Smooth muscle cell (in vitro differentiated cells): ENCODE measurements at regions not wholly inside any gene's neighbourhood (a gene's known extent, or its start where the extent isn't known, plus 50 kb on each side); places are given as distances from the start of the nearest gene placed in this dataset.

ENCODE experiments used
- DNase-seq: peaks from one replicate; lab custom pipeline; 2025; ENCODE audit not compliant: unreplicated experiment; lab: John Stamatoyannopoulos, UW
- H2AFZ ChIP-seq: fragments of 200-600 bp; sonication (generic); 2 replicates; pipeline ENCODE4 v1.6.0; 2016; ENCODE audit warnings: antibody characterized with exemption, low read depth, mild to moderate bottlenecking
- H3F3A ChIP-seq: fragments of 200-600 bp; sonication (generic); 2 replicates; pipeline ENCODE4 v1.6.0; 2017; ENCODE audit warnings: antibody characterized with exemption, low read depth
- H3K27ac ChIP-seq: fragments of 200-600 bp; sonication (generic); 2 replicates; pipeline ENCODE4 v1.5.1; 2016; ENCODE audit warnings: low read depth, mild to moderate bottlenecking
- H3K27me3 ChIP-seq: fragments of 200-600 bp; sonication (generic); 2 replicates; pipeline ENCODE4 v1.6.1; 2016; ENCODE audit warnings: low read depth, mild to moderate bottlenecking
- H3K36me3 ChIP-seq: fragments of 200-600 bp; sonication (generic); 2 replicates; pipeline ENCODE4 v1.5.1; 2016; ENCODE audit warnings: low read depth
- H3K4me1 ChIP-seq: fragments of 200-600 bp; sonication (generic); 2 replicates; pipeline ENCODE4 v1.5.1; 2016; ENCODE audit warnings: low read depth
- H3K4me2 ChIP-seq: fragments of 200-600 bp; sonication (generic); 2 replicates; pipeline ENCODE4 v1.6.0; 2016; ENCODE audit warnings: mild to moderate bottlenecking
- H3K4me3 ChIP-seq: fragments of 200-600 bp; sonication (generic); 2 replicates; pipeline ENCODE4 v1.5.1; 2016; ENCODE audit warnings: mild to moderate bottlenecking
- H3K79me2 ChIP-seq: fragments of 200-600 bp; sonication (generic); 2 replicates; pipeline ENCODE4 v1.6.0; 2016; ENCODE audit warnings: low read depth, mild to moderate bottlenecking
- H3K9ac ChIP-seq: fragments of 200-600 bp; sonication (generic); 2 replicates; pipeline ENCODE4 v1.6.0; 2016; ENCODE audit warnings: low read depth
- H3K9me3 ChIP-seq: fragments of 200-600 bp; sonication (generic); replicated peaks from 2 replicates; pipeline ENCODE4 v1.5.1; 2016; ENCODE audit warnings: low read depth
- H4K20me1 ChIP-seq: fragments of 200-600 bp; sonication (generic); 2 replicates; pipeline ENCODE4 v1.6.0; 2016; ENCODE audit warnings: low read depth
- WGBS: methylation state at CpG from one replicate; pipeline ENCODE4 v1.1.7; 2016; ENCODE audit warnings: low lambda C conversion rate; 5-methylcytosine and 5-hydroxymethylcytosine counted together
- TF ChIP-seq, protein P1 (sequence below): fragments of 200-600 bp; sonication (generic); IDR thresholded peaks from 2 replicates; pipeline ENCODE4 v1.5.1; 2017; ENCODE audit warnings: borderline replicate concordance, mild to moderate bottlenecking, antibody characterized with exemption; ENCODE audit not compliant: insufficient read depth, poor library complexity, severe bottlenecking

- WGBS, result 74% methylated on average over 6 of the region's 6 CpGs
- H3K4me3 ChIP-seq, result no peak overlapping the region
These were observed 135.5 kb upstream of the CRHR1 start for GRCh38 chr17:45648642-45649041.

DNA sequence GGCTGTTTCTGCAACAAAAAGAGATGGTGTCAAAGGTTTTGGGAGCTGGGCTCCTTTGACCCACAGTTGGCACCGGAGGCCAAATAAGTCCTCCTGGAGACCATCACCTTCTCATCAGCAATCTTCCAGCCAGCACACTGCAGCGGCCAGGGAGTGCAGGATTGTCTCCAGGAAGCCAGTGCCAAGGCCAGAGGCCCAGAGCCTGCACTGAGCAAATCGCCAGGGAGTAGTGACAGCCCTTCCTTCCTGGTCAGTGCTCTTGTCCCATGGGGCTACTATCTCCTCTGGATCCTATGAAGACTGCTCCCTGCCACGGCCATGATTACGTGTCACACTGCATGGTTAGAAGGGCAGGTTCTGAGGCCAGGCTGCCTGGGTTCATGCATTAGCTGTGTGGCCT, 134.3 kb upstream of the CRHR1 start:
- Histone ChIP-seq H3K79me2 (no peaks in the 10 kb centered on the region), H3K36me3 (no peaks in the 10 kb centered on the region), H2AFZ (no peak overlapping the region), H3F3A (no peaks in the 10 kb centered on the region), H3K4me1 (no peaks in the 10 kb centered on the region), H3K4me2 (no peak overlapping the region), H4K20me1 (peaks cover 32% of the 10 kb centered on the region), H3K9me3 (no peaks in the 10 kb centered on the region), H3K9ac (no peak overlapping the region), H3K4me3 (no peak overlapping the region), H3K27me3 (no peaks in the 10 kb centered on the region), H3K27ac (no peak overlapping the region)
- DNase-seq, result no peak
- WGBS, result 89% methylated on average over 5 of the region's 5 CpGs
- TF ChIP-seq, protein P1, sequence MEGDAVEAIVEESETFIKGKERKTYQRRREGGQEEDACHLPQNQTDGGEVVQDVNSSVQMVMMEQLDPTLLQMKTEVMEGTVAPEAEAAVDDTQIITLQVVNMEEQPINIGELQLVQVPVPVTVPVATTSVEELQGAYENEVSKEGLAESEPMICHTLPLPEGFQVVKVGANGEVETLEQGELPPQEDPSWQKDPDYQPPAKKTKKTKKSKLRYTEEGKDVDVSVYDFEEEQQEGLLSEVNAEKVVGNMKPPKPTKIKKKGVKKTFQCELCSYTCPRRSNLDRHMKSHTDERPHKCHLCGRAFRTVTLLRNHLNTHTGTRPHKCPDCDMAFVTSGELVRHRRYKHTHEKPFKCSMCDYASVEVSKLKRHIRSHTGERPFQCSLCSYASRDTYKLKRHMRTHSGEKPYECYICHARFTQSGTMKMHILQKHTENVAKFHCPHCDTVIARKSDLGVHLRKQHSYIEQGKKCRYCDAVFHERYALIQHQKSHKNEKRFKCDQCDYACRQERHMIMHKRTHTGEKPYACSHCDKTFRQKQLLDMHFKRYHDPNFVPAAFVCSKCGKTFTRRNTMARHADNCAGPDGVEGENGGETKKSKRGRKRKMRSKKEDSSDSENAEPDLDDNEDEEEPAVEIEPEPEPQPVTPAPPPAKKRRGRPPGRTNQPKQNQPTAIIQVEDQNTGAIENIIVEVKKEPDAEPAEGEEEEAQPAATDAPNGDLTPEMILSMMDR, result no peak

More at GRCh38 chr17:45648642-45649041, 135.5 kb upstream of the CRHR1 start:
- no peaks in the 10 kb centered on the region for H3K27me3 ChIP-seq
- peaks cover 32% of the 10 kb centered on the region for H4K20me1 ChIP-seq
- no peak for DNase-seq
- H3K9ac ChIP-seq, result no peak overlapping the region
- H3K27ac ChIP-seq, result no peak overlapping the region
- H3K4me2 ChIP-seq, result no peak overlapping the region
- H3K4me1 ChIP-seq, result no peaks in the 10 kb centered on the region
- H3K36me3 ChIP-seq, result no peaks in the 10 kb centered on the region
- no peaks in the 10 kb centered on the region for H3K79me2 ChIP-seq
- H3K9me3 ChIP-seq, result no peaks in the 10 kb centered on the region
- TF ChIP-seq, protein P1, result no peak
- no peak overlapping the region for H2AFZ ChIP-seq
- no peaks in the 10 kb centered on the region for H3F3A ChIP-seq

DNA sequence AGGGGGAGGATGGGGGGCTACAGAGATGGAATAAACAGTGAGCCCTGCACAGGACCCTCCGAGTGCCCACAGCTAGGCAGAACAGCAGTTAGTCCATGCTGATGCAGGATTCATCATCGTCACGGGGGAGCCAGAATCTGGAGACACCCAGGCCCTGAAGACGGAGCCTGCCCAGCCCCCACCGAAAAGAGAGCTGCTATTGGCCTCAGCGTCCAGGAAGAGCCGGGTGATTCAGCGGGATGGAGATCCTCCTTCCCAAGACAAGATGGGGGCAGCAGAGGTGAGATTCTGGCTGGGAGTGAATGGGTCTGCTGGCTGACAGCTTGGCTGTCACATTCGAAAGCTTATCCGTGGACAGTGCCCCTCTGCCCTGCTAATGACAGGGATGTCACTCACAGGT, 133.6 kb upstream of the CRHR1 start:
- WGBS, result 76% methylated on average over 10 of the region's 10 CpGs
- no peak overlapping the region for H3K9ac ChIP-seq
- no peaks in the 10 kb centered on the region for H3K4me1 ChIP-seq
- DNase-seq, result no peak
- TF ChIP-seq, protein P1, result no peak
- H3F3A ChIP-seq, result no peaks in the 10 kb centered on the region
- no peak overlapping the region for H2AFZ ChIP-seq
- no peaks in the 10 kb centered on the region for H3K27me3 ChIP-seq
- no peaks in the 10 kb centered on the region for H3K9me3 ChIP-seq
- no peaks in the 10 kb centered on the region for H3K79me2 ChIP-seq
- no peak overlapping the region for H3K4me2 ChIP-seq
- peaks cover 27% of the 10 kb centered on the region for H4K20me1 ChIP-seq
- no peak overlapping the region for H3K4me3 ChIP-seq
- no peak overlapping the region for H3K27ac ChIP-seq
- no peaks in the 10 kb centered on the region for H3K36me3 ChIP-seq

DNA sequence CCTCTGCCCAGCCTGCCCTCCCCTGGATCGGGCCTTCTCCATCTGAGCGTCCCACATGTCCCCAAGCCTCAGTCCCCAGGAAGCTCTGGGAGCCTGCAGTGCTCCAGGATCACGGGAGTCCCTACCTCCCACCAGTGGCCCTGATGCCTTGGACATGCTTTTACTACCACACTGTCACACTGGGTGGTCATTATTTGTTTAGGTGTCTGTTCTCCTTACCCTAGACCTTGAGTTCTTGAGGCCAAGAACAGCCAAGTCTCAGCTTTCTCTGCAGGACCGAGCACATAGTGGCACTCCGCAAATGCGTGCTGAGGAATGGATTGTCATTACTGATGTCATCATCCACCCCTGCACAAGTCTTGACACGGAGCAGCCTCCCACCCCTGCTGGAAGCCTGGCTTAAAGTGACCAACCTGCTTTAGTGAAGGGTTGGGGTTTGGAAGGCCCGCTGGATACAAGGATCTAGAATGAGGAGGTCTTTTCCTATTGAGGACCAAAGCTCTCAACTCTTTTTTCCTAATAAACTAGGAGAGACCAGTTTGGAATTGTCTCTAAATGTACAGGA, 132.9 kb upstream of the CRHR1 start:
- Histone ChIP-seq H3K4me1 (no peaks in the 10 kb centered on the region), H3K79me2 (no peaks in the 10 kb centered on the region), H3K27me3 (no peaks in the 10 kb centered on the region), H3K4me2 (no peak overlapping the region), H3K9ac (no peak overlapping the region), H3F3A (no peaks in the 10 kb centered on the region), H3K4me3 (no peak overlapping the region), H3K36me3 (no peaks in the 10 kb centered on the region), H3K27ac (no peak overlapping the region), H3K9me3 (no peaks in the 10 kb centered on the region), H2AFZ (no peak overlapping the region), H4K20me1 (peaks cover 21% of the 10 kb centered on the region)
- TF ChIP-seq, protein P1, result no peak
- no peak for DNase-seq
- 81% methylated on average over 8 of the region's 8 CpGs for WGBS
